GM18868 (cell line): ENCODE measurements at regions not wholly inside any gene's neighbourhood (a gene's known extent, or its start where the extent isn't known, plus 50 kb on each side); places are given as distances from the start of the nearest gene placed in this dataset.
"Not testable (repeated sequence)": the region's sequence is repeated elsewhere in the genome, so short reads cannot be mapped to it uniquely, and the experiment has no call there.

Experiments
- ATAC-seq: cut with Tn5 transposase; IDR thresholded peaks from one replicate; pipeline ENCODE4 v1.9.1; 2021; ENCODE audit warnings: mild to moderate bottlenecking, moderate library complexity; ENCODE audit not compliant: unreplicated experiment

DNA sequence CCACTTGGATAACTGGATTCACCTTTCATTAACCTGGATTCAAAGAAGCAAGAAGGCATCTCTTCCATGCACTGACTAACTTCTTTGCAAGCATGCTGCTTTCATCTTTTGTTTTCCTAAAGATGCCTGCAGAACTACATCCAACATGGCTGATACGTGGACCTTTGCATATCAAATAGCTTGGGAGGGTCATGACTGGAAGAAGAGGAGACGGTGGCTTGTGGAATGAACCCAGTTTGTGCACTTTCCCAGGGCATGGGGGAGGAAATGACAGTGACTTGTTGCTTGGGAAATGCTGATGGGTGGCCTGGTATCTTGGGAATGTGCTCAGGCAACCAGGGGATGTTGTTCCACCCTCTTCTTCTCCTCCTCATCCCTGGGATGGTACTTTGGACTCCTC lies 133.4 kb downstream of the TRIM43 start:
- not testable (repeated sequence) for ATAC-seq

DNA sequence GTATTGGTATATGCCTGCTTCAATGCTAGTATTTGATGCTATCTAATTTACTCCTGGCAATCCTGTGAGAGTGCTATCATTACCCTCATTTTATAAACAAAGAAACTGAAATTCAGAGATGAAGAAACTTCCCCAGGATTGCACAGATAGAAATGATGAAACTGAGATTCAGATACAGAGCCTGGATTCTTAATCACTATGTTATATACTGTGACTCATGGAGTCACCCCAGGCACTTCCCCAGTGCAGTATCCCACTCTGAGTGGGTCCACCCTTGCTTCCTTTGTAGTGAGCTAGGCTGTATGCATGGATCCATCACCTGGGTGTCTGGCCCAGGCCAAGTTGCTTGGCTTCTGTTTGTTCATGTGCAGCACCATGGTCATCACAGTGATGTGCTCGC lies 133.9 kb downstream of the TRIM43 start:
- not testable (repeated sequence) for ATAC-seq

DNA sequence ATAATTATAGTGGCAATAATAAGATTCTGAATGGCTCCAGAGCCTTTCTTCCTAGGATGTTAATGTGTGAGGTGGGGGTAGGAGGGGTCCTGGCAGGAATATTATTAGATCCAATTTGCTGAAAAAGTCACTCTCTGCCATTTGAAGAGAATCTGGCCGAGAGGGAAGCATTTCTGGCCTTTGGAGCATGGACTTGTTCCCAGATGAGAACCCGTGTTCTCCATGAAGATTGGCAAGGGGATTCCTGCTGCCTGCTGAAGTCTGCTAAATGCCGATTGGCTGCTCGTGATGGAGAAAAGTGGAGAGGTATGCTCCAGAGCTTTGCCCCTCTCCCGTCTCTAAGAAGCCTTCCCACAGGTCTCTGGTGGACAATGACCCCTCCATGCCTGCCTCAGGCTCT lies 135.6 kb downstream of the TRIM43 start:
- not testable (repeated sequence) for ATAC-seq

DNA sequence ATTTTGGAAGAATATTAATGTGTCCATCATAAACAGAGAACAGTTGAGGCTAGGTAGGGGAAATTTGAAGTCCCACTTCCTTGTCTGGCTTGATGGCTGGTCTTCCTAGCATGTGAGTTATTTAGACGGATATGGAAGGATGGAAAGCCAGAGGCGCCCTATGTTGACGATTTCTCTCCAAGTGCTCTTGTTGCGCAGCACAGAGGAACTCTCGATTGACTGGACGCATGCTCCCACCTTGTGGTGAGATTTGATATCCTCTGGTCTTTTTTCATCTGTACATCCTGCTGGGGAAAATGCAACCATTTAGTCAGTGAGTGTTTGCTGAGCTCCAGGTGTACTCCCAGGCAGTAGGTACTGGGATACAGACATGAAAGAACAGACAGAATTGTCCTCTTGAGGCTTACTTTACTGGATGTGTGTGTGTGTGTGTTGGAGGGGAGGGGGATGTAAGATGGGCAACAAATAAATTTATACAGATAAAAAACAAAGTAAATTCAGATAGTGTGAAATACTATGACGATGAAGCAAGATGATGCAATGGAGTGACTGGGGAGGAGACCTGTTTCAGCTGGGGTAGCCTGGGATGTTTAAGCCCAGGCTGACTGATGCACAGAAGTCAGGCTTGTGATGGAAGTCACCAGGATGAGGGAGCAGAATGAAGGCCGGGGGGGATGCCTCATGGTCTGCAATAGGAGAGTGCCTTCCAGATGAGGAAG lies 137.2 kb downstream of the TRIM43 start:
- ATAC-seq = peak; percentile 48

DNA sequence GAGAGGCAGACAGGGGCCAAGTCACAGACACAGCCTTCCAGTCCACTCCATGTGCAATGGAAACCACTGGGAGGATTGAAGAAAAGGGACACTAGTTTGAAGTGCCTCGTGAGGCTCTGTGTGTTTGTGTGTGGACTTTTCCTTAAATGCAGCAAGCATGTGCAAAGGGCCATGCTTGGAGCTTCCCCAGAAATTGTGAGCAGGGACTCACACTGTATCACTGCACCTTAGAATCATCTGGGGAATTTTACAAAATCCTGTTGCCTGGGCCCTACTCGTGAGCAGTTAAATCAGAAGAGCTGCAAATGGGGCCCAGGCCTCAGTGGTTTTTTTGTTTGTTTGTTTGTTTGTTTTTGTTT lies 137.8 kb downstream of the TRIM43 start:
- ATAC-seq = no peak

DNA sequence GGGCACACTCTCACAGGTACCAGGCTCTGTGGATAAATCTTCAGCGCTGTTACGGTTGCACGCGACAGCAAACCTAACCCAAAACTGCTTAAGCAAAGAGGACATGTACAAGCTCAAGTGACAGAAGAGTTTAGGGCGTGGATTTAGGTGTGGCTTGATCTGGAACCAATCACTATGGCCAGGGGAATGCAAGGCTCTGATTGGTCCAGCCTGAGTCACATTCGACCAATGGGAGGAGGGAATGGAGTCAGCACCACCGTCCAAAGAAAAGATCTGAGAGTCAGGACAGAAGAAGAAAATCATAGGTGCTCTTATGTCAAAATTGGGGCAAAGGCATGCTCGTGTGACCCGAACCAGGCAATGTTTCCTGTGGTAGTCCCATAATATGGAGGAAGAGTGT lies 139.0 kb downstream of the TRIM43 start:
- no peak for ATAC-seq

DNA sequence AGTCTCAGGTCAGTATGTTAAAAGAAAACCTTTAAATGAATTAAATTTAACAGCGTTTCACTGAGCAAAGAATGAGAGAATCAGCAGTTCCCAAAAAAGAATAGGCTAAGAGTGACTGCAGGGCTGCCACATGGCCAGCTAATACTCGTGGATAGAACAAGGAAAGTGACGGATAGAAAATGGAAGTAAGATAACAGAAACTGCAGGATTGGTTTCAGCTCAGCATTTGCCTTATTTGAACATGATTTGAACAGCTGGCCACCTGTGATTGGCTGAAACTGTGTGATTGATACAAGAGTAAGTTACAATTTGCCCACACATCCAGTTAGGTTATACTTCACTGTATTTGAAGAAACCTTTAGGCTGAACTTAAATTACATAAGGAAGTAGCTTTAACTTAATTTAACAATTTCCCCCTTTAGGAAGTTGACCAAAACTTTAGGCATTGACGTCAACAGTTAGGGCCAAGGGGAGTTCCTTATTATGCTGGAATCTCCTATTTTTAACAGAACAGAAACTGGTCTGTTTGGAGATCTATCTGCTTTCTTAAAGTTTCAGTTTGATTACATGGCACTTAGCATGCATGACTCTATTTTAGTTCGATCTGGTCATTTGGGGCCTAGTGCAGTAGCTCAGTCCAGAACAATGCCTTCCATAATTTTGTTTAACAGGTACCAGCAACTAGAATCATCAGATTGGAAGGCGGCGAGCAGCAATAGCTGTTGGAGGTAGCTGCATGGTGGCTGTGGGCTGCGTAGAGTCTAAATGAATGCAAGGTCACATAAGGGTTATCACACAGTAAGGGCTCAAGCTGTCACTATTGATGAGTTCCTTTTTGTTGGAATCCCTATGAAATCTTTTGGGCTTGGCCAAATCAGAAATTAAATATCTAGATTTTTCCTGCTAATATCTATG lies 143.4 kb downstream of the TRIM43 start:
- peak; percentile 77 for ATAC-seq

DNA sequence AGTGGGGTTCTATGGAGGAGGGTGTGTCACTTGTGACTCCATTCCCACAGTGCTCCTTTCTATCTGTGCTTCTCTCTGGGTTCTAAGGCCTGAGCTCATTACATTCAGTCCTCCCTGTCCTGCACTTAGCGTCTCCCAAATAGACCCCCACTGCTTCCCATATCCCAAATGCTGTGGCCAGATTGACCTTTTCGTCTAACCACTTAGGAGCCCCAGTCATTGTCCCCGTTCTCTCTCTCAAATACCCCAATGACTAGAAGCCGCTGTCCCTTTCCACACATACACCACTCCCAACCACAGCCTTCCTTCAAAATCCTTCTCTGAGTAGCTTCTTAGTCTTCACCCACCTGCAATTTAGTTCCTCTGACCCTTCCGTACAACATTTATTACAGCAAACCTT lies 146.5 kb downstream of the TRIM43 start:
- ATAC-seq = no peak

DNA sequence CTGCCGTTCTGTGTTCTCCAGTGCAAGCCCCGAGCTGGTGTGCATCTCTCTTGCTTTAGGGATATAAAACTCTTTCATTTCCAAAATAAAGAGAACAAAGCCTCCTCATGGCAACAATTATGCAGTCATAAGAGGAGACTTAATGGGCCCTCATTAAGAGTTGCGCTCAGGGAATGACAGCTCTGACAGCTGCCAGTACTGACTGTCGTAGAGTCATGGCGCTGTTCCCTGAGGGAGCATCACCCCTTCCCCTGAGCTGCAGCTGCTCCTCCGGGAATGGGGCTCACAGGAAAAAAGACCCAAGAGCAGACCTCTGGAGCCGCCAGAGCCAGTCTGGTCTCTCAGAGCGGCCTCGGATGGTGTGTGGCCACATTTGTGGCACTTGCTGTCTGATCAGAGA lies 160.3 kb downstream of the TRIM43 start:
- not testable (repeated sequence) for ATAC-seq

DNA sequence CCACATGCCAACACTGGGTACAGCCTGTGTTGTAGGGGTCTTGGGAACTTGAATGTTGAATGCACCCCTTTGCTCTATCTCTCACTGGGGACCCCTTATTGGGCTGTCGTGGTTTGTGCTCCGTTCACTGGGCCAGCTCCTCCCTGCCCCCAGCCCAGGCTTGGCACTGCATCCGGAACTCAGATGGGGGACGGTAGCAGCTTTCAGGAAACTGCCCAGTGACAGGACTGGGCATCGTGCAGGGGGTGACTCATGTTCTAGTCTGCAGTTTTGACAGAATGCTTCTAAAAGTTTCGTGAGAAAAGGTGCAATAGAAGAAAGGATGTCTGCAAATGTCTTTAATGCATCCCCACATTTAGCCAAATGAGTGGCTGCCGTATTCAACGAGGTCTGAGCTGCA lies 162.0 kb downstream of the TRIM43 start:
- not testable (repeated sequence) for ATAC-seq

DNA sequence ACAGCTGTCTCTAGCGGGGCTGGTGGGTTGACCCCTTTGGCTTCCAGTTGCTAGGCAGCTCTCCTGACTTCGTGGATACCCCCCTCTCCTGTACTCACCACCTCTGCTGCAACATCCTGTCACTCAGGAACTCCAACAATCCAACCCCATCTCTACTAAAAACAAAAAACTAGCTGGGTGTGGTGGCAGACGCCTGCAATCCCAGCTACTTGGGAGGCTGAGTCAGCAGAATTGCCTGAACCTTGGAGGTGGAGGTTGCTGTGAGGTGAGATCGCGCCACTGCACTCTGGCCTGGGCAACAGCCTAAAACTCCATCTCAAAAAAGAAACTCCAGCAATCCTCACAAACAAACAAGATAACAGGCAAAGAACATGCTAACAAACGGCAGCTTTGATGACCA lies 162.4 kb downstream of the TRIM43 start:
- not testable (repeated sequence) for ATAC-seq

DNA sequence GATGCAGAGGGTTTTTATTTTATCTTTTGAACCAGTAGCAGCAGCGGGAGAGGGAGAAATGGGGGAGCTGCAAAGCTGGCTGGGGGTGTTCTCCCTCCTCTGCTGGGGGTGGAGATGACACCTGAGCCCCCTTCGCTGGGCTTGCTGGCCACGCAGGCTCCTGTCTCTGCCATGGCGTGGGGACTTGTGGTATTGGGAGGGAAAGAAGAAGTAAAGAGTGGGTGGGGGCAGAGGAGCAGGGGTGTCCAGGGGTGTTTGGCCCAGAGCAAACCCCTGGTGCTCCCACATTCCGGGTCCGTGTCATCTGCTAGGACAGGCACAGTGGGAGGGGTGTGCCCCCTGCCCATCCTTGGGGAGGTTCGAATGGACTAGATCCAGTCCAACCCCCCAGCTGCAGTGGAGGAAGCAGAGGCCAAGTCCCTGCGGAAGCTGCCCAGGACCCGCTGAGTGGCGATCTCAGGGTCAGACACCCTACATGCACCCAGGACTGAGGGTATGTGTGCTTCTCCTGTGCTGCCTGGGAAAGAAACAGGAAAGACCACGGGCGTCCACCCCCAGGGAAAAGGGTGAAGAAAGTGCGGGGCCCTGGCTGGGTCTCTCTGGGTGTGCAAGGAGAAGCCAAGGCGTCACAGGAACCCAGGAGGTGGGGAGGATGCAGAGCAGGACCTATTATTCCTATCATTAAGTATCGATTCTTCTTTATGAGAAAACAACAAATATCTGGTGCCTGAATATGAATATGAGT lies 163.2 kb downstream of the TRIM43 start:
- ATAC-seq = not testable (repeated sequence)

DNA sequence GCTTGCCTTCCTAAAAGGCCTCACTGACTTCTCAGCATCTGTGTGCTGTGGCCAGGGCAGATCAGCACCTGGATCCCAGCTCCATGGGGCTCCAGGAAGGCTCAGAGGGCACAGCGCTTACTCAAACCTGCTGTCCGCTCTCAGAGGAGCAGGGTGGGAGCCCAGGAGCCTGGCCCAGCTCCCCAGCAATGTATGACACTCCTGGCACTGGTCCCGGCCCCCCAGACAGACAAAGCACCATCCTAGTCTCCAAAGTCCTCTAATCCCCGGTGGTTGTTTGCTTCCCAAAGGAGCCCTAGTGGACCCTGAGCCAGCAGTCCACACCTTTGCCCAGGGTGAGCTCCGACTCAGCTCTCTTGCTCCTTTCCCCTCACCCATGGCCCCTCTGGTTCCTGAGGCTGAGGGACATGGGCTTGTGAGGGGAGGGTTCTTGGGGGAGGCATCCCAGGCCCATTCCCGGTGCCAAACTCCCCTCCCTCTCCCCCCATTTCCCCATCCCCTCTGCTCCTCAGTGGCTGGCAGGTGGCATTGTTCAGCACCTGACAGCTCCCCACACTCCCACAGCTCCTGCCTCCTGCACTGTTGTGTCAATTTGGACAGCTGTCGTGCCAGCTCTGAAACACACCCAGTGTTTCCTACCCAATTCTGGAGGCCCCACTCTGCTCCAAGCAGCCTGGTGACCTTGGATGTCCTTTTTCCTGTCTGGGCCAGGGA lies 164.3 kb downstream of the TRIM43 start:
- ATAC-seq = not testable (repeated sequence)

DNA sequence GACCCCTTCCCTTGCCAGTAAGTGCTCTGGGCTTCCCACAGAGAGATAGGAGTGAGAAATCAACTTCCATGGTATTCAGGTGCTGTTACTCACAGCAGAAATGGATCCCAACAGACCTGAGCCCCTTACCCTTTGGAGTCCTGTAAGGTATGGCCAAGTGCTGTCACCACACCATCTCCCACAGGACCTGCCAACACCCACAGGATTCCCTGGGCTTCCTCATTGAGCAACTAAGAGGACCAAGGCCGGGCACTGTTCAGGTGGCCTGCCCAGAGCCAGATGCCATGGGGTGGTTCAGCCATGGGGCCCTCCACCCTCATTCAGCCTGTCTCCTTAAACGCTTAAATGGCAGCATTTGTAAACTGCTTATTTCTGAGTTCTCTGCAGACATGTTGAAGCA lies 166.2 kb downstream of the TRIM43 start:
- ATAC-seq = no peak

DNA sequence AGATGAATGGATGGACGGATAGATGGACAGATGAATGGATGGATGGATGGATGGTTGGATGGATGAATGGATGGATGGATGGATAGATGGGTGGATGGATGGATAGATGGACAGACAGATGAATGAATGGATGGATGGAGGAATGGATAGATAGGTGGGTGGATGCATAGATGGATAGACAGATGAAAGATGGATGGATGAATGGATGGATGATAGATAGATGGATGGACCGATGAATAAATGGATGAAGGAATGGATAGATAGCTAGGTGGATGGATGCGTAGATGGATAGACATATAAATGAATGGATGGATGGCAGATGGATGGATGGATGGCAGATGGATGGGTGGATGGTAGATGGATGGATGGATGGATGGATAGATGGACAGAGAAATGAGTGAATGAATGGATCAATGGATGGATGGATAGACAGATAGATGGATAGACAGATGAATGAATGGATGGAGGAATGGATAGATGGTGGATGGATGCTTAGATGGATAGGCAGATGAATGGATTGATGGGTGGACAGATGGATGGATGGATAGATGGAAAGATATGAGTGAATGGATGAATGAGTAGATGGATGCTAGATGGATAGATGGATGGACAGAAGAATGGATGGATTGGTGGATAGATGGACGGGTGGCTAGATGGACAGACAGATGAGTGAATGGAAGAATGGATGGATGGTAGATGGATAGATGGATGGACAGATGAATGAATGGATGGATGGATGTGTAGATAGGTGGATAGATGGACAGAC lies 167.9 kb downstream of the TRIM43 start:
- ATAC-seq = no peak

DNA sequence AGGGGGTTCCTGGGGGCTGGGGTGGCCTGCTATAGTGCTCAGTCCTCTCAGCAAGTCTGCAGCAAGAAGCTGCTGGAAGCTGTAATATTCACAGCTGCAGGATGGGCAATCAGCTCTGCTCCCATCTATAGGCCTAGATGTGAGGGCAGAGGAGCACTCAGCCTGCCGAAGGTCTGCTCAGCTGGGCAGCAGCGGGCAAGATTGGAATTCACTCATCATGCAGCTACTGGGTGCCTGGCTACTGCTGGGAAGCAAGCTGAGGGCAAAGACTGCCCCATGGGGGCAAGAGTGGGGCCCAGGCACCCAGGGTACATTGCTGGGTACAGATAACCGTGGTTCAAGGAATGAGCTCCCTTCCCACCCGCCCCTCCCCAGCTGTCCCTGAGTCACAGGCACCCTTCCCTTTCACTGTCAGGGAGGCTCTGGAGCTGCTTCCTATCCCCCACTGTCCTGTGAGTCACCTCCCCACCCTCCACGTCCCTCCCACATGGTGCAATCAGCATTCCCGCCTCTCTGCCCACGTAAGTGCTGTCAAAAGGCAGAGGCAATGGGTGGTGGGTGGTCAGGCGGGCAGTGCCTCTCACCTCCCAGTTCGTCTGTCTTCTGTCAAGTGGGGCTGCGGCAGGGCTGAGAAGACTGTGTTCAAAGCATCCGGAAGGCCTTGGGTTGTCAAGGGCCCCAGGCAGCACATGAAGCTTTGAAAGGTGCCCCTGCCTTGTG lies 169.2 kb downstream of the TRIM43 start:
- ATAC-seq = no peak

DNA sequence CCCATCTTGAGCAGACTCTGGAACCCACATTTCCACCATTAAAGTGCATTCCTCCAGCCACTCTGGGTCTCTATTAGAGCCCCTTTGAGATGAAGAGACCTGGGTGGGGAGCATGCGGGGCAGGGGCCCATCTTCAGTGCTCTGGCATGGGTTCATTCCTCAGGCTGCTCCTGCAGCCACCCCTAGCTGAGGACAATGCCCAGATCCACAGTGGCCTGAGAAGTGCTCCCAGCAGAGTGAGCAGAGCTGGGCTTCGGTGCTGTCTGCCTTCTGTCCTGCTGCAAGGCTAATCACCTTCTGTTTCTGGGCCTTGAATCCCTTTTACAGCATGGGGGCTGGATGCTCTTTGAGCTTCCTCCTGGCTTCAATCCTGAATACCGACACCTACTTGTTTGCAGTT lies 169.8 kb downstream of the TRIM43 start:
- ATAC-seq = no peak

DNA sequence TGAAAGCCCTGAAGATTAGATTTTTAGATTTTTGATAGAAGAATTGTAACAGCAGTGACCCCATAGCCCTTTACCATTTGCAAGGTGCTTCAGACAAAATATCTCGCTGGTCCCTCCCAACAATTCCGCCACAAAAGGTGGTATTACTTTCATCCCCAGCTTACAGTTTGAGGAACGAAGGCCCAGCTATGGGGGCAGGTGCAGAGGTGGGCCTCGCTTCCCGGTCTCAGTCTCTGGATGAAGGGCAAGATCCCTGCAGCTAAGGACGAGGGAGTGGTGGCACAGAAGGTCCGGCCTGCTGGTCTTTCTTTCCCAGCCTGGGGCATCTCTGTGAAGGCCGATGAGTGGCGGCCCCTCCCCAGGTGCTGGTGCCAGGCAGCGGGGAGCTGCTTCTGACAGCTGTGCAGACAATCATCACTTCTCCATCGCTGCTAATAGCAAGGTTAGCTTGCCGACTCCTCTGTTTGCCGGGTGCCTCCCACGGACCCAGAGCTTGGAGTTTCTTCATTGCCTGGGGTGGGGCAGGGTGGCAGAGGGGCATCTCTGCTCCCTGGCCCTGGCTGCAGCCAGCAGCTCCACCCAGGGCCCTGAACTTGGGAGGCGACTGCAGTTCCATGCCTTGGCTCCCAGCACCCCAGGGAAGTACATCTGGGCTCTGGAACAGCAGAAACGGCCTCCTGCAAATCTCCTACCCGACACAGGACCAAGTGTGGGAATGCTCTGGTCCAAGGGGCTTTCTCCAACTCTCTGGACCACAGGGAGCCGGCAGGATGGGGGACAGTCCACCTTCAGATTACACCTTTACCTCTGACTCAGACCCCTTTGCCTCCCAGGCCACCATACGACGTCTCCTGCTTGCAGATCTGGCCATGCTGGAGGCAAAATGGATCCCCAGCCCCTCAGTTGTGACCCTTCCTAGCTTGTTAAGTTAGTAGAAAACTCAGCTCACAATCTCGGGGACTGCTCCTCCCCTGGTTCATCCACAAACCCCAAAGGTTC lies 170.5 kb downstream of the TRIM43 start:
- ATAC-seq = not testable (repeated sequence)
